GM23338 (cell line): ENCODE measurements at regions not wholly inside any gene's neighbourhood (a gene's known extent, or its start where the extent isn't known, plus 50 kb on each side); places are given as distances from the start of the nearest gene placed in this dataset.

Experiments
- ATAC-seq: fragments of 200-7000 bp; cut with Tn5 transposase; 3 replicates; pipeline ENCODE4 v1.9.1; 2020
- DNase-seq: peaks from one replicate; pipeline ENCODE4 v3.0.0-alpha.2; 2015; ENCODE audit warnings: low spot score
- H2AFZ ChIP-seq: fragments of 200-600 bp; sonication (generic); 2 replicates; pipeline ENCODE4 v1.8.0; 2016; ENCODE audit warnings: antibody characterized with exemption, mild to moderate bottlenecking, moderate library complexity
- H3F3A ChIP-seq: fragments of 200-600 bp; sonication (generic); replicated peaks from 2 replicates; pipeline ENCODE4 v1.8.0; 2017; ENCODE audit warnings: antibody characterized with exemption, mixed run types, low read depth
- H3K27ac ChIP-seq: fragments of 200-600 bp; sonication (generic); 2 replicates; pipeline ENCODE4 v1.6.1; 2016; ENCODE audit warnings: low read depth
- H3K27me3 ChIP-seq: fragments of 200-600 bp; sonication (generic); 2 replicates; pipeline ENCODE4 v1.8.0; 2016; ENCODE audit warnings: mild to moderate bottlenecking, mixed run types, moderate library complexity; ENCODE audit not compliant: insufficient read depth
- H3K36me3 ChIP-seq: fragments of 200-600 bp; sonication (generic); 2 replicates; pipeline ENCODE4 v1.8.0; 2016; ENCODE audit warnings: mild to moderate bottlenecking; ENCODE audit not compliant: insufficient read depth
- H3K4me1 ChIP-seq: fragments of 200-600 bp; sonication (generic); 2 replicates; pipeline ENCODE4 v1.8.0; 2016; ENCODE audit warnings: mild to moderate bottlenecking, moderate library complexity; ENCODE audit not compliant: insufficient read depth
- H3K4me2 ChIP-seq: fragments of 200-600 bp; sonication (generic); 2 replicates; pipeline ENCODE4 v1.7.1; 2017; ENCODE audit warnings: mixed run types
- H3K4me3 ChIP-seq: fragments of 200-600 bp; sonication (generic); 2 replicates; pipeline ENCODE4 v1.6.1; 2016; ENCODE audit warnings: mixed run types
- H3K79me2 ChIP-seq: fragments of 200-600 bp; sonication (generic); replicated peaks from 2 replicates; pipeline ENCODE4 v1.8.0; 2017; ENCODE audit warnings: mild to moderate bottlenecking; ENCODE audit not compliant: insufficient read depth
- H3K9me2 ChIP-seq: fragments of 200-600 bp; sonication (generic); 2 replicates; pipeline ENCODE4 v1.8.0; 2017; ENCODE audit not compliant: insufficient read depth
- H4K20me1 ChIP-seq: fragments of 200-600 bp; sonication (generic); replicated peaks from 2 replicates; pipeline ENCODE4 v1.8.0; 2017; ENCODE audit warnings: mild to moderate bottlenecking; ENCODE audit not compliant: insufficient read depth
- H3K27ac Mint-ChIP-seq: 2 replicates; pipeline ENCODE4 v1.8.0; 2020; ENCODE audit warnings: inconsistent platforms, mild to moderate bottlenecking, moderate library complexity, mixed read lengths
- H3K27me3 Mint-ChIP-seq: 3 replicates; pipeline ENCODE4 v1.8.0; 2022; ENCODE audit warnings: low read depth, mild to moderate bottlenecking, moderate library complexity, mixed read lengths, inconsistent platforms; ENCODE audit not compliant: insufficient read depth, poor library complexity
- H3K36me3 Mint-ChIP-seq: 3 replicates; pipeline ENCODE4 v1.8.0; 2021; ENCODE audit warnings: low read depth, mild to moderate bottlenecking, inconsistent platforms, moderate library complexity, mixed read lengths
- H3K4me1 Mint-ChIP-seq: 3 replicates; pipeline ENCODE4 v1.8.0; 2020; ENCODE audit warnings: mild to moderate bottlenecking, inconsistent platforms, mixed read lengths
- H3K4me3 Mint-ChIP-seq: 3 replicates; pipeline ENCODE4 v1.8.0; 2021; ENCODE audit warnings: moderate library complexity, mild to moderate bottlenecking, inconsistent platforms, mixed read lengths
- H3K9me3 Mint-ChIP-seq: 3 replicates; pipeline ENCODE4 v1.8.0; 2020; ENCODE audit warnings: moderate library complexity, mild to moderate bottlenecking, inconsistent platforms, mixed read lengths
- CREB1 ChIP-seq: fragments of 250-450 bp; sonication (Bioruptor Pico); IDR thresholded peaks from 2 replicates; pipeline ENCODE4 v1.5.0; 2020; ENCODE audit warnings: low read depth, mild to moderate bottlenecking, moderate library complexity
- CTCF ChIP-seq, 2 experiments: fragments of 200-600 bp in 1 of 2; sonication (generic) in 1 of 2; conservative IDR thresholded peaks; 2 replicates each; pipeline versions ENCODE4 v1.5.1 to v1.6.1; 2016 to 2017; ENCODE audit warnings: antibody characterized with exemption in 2 of 2, low read depth in 2 of 2, mild to moderate bottlenecking in 2 of 2, moderate library complexity in 1 of 2
- ETS1 ChIP-seq: IDR thresholded peaks from 2 replicates; pipeline ENCODE4 v1.6.1; 2016; ENCODE audit warnings: antibody characterized with exemption
- JUNB ChIP-seq: IDR thresholded peaks from one replicate; pipeline ENCODE4 v1.6.1; 2016; ENCODE audit warnings: antibody characterized with exemption; ENCODE audit not compliant: unreplicated experiment
- POLR2AphosphoS5 ChIP-seq: IDR thresholded peaks from 2 replicates; pipeline ENCODE4 v1.6.1; 2016; ENCODE audit warnings: antibody characterized with exemption, low read depth
- STAT1 ChIP-seq: IDR thresholded peaks from one replicate; pipeline ENCODE4 v1.6.1; 2016; ENCODE audit warnings: antibody characterized with exemption; ENCODE audit not compliant: unreplicated experiment
- ZNF114 ChIP-seq: fragments of 250-450 bp; sonication (Bioruptor Pico); IDR thresholded peaks from 2 replicates; pipeline ENCODE4 v1.5.0; 2020; ENCODE audit warnings: mild to moderate bottlenecking, moderate library complexity
- ZNF331 ChIP-seq: fragments of 250-450 bp; sonication (Bioruptor Pico); IDR thresholded peaks from 2 replicates; pipeline ENCODE4 v1.5.0; 2020; ENCODE audit warnings: low read depth, mild to moderate bottlenecking, moderate library complexity

- TF ChIP-seq ZNF114 (no peak), ETS1 (no peak)
Observed at GRCh38 chr1:217049721-217050120, 326.5 kb upstream of the ESRRG start (continued).

GRCh38 chr1:217049081-217049480 lies 325.9 kb upstream of the ESRRG start:
- no peak overlapping the region for H3K27ac ChIP-seq
- H3K27me3 ChIP-seq = no peaks in the 10 kb centered on the region
- peaks cover 11% of the 10 kb centered on the region for H3K9me2 ChIP-seq
- H3K4me2 ChIP-seq = no peak overlapping the region
- H3K4me3 Mint-ChIP-seq = no peak overlapping the region
- H3K79me2 ChIP-seq = no peaks in the 10 kb centered on the region
- no peaks in the 10 kb centered on the region for H3F3A ChIP-seq
- no peak overlapping the region for H3K27ac Mint-ChIP-seq
- H3K36me3 ChIP-seq = no peaks in the 10 kb centered on the region
- no peak overlapping the region for H3K4me3 ChIP-seq
- H3K4me1 Mint-ChIP-seq = peaks cover 4% of the 10 kb centered on the region; the same call in 1 of the 3 replicates
- no peaks in the 10 kb centered on the region for H3K4me1 ChIP-seq
- ATAC-seq = no peak
- H3K27me3 Mint-ChIP-seq = peaks cover 4% of the 10 kb centered on the region
- no peak overlapping the region for H2AFZ ChIP-seq
- no peak for TF ChIP-seq JUNB
- no peak for TF ChIP-seq ZNF114
- no peaks in the 10 kb centered on the region for H4K20me1 ChIP-seq
- no peaks in the 10 kb centered on the region; the same call in 2 of the 3 replicates for H3K36me3 Mint-ChIP-seq
- no peak for DNase-seq
- H3K9me3 Mint-ChIP-seq = no peaks in the 10 kb centered on the region

GRCh38 chr1:217048104-217048707 lies 325.0 kb upstream of the ESRRG start:
- Histone ChIP-seq H3K4me3 (no peak overlapping the region), H2AFZ (peak overlapping the region; percentile 94), H3K79me2 (no peaks in the 10 kb centered on the region), H4K20me1 (no peaks in the 10 kb centered on the region), H3K36me3 (no peaks in the 10 kb centered on the region), H3K4me1 (no peaks in the 10 kb centered on the region), H3K27me3 (no peaks in the 10 kb centered on the region), H3K4me2 (no peak overlapping the region), H3K9me2 (peaks cover 11% of the 10 kb centered on the region), H3F3A (no peaks in the 10 kb centered on the region), H3K27ac (no peak overlapping the region)
- no peaks in the 10 kb centered on the region; the same call in 2 of the 3 replicates for H3K36me3 Mint-ChIP-seq
- H3K27ac Mint-ChIP-seq = peak overlapping the region; percentile 49; the same call in 1 of the 2 replicates
- no peaks in the 10 kb centered on the region for H3K9me3 Mint-ChIP-seq
- peak; percentile 69 to 84 for TF ChIP-seq CTCF (conservative IDR thresholded peaks at IDR 0.05; ENCODE audit: low read depth in 2 of 2)
- TF ChIP-seq CREB1 (CRISPR knock-in tag) = no peak
- TF ChIP-seq ETS1 = no peak
- no peak for TF ChIP-seq ZNF114
- TF ChIP-seq POLR2AphosphoS5 = no peak
- TF ChIP-seq STAT1 = no peak
- no peak for TF ChIP-seq ZNF331 (CRISPR knock-in tag)
- H3K27me3 Mint-ChIP-seq = peaks cover 3% of the 10 kb centered on the region
- no peak overlapping the region for H3K4me3 Mint-ChIP-seq
- DNase-seq (peak; percentile 77), ATAC-seq (peak; percentile 98)
- peaks cover 4% of the 10 kb centered on the region; the same call in 1 of the 3 replicates for H3K4me1 Mint-ChIP-seq
